ENCODE measurements at regions not wholly inside any gene's neighbourhood (a gene's known extent, or its start where the extent isn't known, plus 50 kb on each side); places are given as distances from the start of the nearest gene placed in this dataset.

- peak; percentile 72 for DNase-seq (ENCODE audit: low spot score)
Observed at GRCh38 chr9:108645520-108645919, 210.3 kb downstream of the ACTL7B start.

DNA sequence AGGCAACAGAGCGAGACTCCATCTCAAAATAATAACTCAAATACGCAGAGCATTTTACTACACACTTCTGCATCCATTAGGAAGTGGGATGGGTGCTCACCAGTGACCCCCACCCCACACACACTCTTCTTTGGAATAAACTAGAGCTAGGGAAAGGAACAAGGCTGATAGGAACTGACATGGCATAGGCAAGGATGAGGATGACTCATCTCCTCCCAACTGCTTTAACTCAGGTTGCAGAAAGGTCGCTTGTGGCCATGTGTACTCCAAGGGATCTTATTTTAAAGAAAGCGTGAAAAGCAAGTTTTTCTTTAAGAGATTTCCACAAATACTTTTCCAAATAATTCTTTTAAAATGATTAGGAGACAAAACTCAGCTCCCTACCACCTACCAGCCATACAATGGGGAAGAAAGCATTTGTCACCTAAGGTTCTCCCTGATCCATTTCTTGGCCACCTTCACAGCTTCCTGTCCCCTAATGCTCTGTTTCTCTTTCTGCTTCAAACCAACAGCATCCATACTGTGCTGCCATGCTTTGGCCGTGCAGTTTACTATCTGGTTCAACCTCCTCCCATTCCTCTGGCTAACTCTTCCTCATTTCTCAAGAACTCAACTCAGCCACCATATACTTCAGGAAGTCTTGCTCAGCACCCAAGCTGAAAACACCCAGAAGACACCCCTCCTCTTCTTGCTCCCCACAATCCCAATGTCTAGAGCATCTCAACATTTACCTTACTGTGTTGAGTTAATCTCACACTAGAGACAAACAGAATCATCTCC lies 211.9 kb downstream of the ACTL7B start:
- no peak for DNase-seq (ENCODE audit: low spot score)

DNA sequence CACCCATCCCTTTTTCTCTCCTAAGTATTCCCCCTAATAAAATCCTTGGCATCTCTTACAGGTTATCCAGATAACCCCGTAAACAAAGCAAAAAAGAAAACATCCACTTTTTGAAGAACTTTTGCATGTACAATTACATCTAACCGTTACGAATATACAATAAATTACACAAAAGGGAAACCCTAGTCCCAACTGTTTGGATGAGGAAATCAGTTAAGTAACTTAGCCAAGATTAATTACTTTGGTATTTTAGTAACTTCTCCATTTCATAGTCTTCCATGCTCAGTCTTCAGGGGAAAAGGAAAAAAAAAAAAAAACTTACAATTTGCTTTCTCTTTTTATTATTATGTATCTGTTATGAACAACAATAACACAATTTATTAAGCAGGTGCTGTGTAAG lies 212.9 kb downstream of the ACTL7B start:
- DNase-seq (ENCODE audit: low spot score), result no peak

- no peak for DNase-seq (ENCODE audit: low spot score)
Observed at GRCh38 chr9:108640230-108640629, 215.6 kb downstream of the ACTL7B start.

DNA sequence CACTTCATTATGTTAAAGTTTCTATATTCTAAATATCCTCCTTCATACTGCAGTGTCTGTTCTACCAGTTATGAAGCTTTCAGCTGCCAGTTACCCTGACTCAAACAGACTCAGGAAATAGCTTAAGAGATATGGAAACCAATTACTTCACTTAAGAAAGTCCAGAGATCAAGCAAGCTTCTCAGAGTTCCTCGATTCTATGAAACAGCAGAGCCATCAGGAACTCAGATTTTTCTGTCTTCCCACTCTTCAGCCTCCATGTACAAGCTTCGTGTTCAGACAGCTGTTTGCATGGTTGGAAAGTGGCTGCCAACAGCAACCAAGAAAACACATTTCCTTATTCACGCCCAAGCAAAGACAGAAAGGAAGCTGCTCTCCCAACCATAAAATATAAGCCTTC lies 216.1 kb downstream of the ACTL7B start:
- no peak for DNase-seq (ENCODE audit: low spot score)

DNA sequence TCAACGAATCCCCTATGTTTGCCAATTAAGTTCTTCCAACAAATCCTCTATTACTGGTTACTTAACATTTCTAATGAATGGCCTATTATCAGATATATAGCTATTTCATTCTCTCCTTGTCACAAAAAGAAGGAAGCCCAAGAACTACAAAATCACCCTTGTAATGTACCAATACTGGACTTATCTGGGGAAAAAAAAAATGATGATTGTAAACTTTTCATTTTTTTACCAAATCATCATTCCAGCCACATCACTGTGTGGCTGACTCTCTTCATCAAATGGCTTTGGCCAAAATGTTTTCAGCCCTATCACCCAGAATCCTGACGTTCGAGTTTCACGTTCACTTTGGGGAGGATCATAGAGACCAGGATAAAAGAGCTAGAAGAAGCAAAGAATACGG lies 216.7 kb downstream of the ACTL7B start:
- DNase-seq (ENCODE audit: low spot score), result no peak

- DNase-seq (ENCODE audit: low spot score), result no peak
Observed at GRCh38 chr9:108637340-108637739, 218.4 kb downstream of the ACTL7B start.

DNA sequence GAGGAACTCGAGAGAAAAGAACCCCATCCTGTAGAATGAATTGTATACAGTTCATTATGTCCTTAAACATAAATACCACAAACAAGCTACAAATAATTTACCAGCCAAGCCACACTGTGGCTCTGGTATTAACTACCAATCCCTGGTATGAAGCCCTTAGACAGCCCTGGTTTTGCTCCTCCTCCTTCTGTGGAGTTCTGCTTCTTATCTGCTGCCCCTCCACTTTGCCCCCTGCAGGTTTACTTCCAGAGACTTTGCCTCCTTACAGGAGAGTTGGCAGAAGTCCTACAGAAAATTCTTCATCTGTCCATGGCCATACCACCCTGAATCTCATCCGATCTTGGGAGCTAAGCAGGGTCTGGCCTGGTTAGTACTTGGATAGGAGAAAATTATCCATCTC lies 219.8 kb downstream of the ACTL7B start:
- no peak for DNase-seq (ENCODE audit: low spot score)

- no peak for DNase-seq (ENCODE audit: low spot score)
Observed at GRCh38 chr9:108634672-108635462, 220.9 kb downstream of the ACTL7B start.

- no peak for DNase-seq (ENCODE audit: low spot score)
Observed at GRCh38 chr9:108634204-108634603, 221.6 kb downstream of the ACTL7B start.

- no peak for DNase-seq (ENCODE audit: low spot score)
Observed at GRCh38 chr9:108631496-108632285, 224.1 kb downstream of the ACTL7B start.

DNA sequence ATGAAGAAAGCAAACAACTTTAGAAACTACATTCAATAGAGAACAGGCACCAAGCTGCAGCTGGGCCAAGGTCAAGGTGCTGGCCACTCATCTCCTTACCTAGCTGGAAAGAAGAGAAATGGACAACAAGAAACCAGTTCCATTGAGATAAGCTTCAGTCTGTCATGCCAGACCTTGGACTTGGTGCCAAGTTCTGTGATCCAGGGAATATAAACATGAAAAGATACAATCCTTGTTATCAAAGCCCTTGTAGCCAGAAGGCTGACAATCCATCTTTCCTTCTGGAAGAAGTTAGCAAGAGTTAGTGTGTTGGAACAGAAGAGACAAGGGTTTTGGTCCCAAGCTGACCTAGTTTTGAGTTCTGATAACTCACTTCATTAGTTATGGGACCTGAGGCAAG lies 227.5 kb downstream of the ACTL7B start:
- DNase-seq (ENCODE audit: low spot score), result no peak

GRCh38 chr9:108626743-108627142 lies 229.0 kb downstream of the ACTL7B start:
- DNase-seq (ENCODE audit: low spot score), result no peak

- DNase-seq (ENCODE audit: low spot score), result no peak
Observed at GRCh38 chr9:108621991-108622855, 233.6 kb downstream of the ACTL7B start.

DNA sequence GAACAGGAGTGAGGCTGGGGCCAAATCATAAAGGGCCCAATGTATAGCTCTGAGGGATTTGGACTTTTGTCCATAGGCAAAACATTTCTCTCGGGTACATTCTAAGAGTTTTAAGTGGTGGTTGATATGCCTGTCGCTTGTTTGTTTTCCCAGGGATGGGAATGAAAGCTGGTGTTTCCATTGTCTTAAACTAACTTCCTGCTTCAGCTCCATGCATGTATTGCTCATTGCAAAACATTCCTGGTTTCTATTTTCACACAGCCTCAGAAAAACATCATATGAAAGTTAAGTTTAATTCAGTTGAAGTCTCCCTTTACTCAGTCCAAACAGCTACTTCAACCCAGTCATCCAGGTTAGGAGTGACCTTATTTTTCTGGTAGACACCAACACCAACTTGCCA lies 235.0 kb downstream of the ACTL7B start:
- DNase-seq (ENCODE audit: low spot score), result no peak

DNA sequence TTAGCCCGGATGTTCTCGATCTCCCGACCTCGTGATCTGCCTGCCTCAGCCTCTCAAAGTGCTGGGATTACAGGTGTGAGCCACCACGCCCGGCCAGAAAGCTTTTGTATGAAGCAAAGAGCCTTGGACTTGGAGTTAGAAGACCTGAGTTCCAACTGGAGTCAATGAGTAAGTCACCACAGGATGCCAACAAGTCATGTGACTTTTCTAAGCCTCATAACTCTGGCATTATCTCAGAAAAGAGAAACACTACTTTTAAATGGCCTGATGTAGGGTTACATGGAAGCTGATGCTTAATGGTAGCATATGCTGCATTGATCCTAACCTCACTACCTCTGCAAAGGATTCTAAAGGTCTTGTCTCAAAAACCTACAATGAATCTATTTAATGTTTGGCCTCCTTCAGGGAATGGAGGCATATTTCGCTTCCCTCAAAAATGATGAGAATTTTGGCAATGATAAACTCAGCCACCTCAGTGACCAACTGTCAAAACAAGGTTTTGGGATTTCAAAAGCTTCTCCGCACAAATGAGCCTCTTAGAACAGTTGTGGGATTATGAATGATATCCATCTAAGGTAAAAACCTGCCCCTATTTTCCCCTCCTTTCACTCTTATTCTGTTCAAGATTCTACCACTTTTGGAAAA lies 236.8 kb downstream of the ACTL7B start:
- no peak for DNase-seq (ENCODE audit: low spot score)

GRCh38 chr9:108617676-108618075 lies 238.1 kb downstream of the ACTL7B start:
- DNase-seq (ENCODE audit: low spot score), result no peak

- DNase-seq (ENCODE audit: low spot score), result no peak
Observed at GRCh38 chr9:108615152-108615551, 240.6 kb downstream of the ACTL7B start.

- no peak for DNase-seq (ENCODE audit: low spot score)
Observed at GRCh38 chr9:108612513-108612912, 243.3 kb downstream of the ACTL7B start.

GRCh38 chr9:108609897-108610253 lies 245.9 kb downstream of the ACTL7B start:
- no peak for DNase-seq (ENCODE audit: low spot score)

GRCh38 chr9:108609227-108609896 lies 246.4 kb downstream of the ACTL7B start:
- DNase-seq (ENCODE audit: low spot score), result no peak
